ENCODE measurements at regions not wholly inside any gene's neighbourhood (a gene's known extent, or its start where the extent isn't known, plus 50 kb on each side); places are given as distances from the start of the nearest gene placed in this dataset.

DNA sequence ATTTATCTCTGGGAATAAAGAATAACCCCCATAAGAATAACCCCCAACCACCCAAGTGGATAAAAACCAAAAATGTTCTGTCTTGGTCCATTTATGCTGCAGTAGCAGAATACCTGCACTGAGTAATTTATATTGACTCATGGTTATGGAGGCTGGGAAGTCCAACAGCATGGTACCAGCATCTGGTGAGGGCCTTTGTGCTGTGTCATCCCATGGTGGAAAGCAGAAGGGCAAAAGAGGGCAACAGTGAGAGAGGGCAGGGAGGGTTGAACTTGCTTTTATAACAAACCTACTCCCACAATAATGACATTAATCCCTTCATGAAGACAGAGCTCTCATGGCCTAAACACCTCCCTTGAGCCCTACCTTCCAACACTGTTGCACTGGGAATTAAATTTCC is 133.7 kb downstream of the ERMARD start:
- Histone ChIP-seq H3K4me1 (ENCODE audit: control insufficient read depth, low read depth, low read length) (no peaks in the 10 kb centered on the region), H3K36me3 (ENCODE audit: control insufficient read depth, low read depth, low read length) (no peaks in the 10 kb centered on the region), H3K4me3 (ENCODE audit: low read length) (no peak overlapping the region), H3K27me3 (ENCODE audit: control insufficient read depth, insufficient read depth, low read length) (no peaks in the 10 kb centered on the region), H3K9me3 (ENCODE audit: control insufficient read depth, low read depth, low read length) (no peaks in the 10 kb centered on the region), H3K27ac (ENCODE audit: low read length) (no peak overlapping the region), H3K9ac (ENCODE audit: low read length) (no peak overlapping the region)

DNA sequence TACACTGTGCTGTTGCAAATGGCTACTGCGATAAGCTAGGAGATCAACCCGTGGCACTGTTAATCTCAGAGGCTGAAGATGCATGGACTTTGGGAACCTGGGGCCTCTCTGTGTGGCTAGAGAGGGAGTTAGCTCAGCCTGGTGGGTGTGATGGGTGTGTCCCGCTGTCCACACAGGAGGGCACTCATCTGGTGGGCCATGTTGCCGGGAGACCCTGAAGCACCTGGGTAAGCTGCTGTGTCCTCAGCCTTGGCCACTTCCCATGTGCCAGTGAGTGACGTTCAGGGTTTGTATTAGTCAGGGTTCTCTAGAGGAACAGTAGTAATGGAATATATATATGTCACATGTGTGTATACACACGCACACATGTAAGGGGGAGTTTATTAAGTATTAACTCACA is 132.7 kb downstream of the ERMARD start:
- H3K27me3 ChIP-seq (ENCODE audit: control insufficient read depth, insufficient read depth, low read length), result no peaks in the 10 kb centered on the region
- H3K4me3 ChIP-seq (ENCODE audit: low read length), result no peak overlapping the region
- H3K9ac ChIP-seq (ENCODE audit: low read length), result no peak overlapping the region
- H3K36me3 ChIP-seq (ENCODE audit: control insufficient read depth, low read depth, low read length), result no peaks in the 10 kb centered on the region
- no peaks in the 10 kb centered on the region for H3K9me3 ChIP-seq (ENCODE audit: control insufficient read depth, low read depth, low read length)
- no peaks in the 10 kb centered on the region for H3K4me1 ChIP-seq (ENCODE audit: control insufficient read depth, low read depth, low read length)
- no peak overlapping the region for H3K27ac ChIP-seq (ENCODE audit: low read length)

DNA sequence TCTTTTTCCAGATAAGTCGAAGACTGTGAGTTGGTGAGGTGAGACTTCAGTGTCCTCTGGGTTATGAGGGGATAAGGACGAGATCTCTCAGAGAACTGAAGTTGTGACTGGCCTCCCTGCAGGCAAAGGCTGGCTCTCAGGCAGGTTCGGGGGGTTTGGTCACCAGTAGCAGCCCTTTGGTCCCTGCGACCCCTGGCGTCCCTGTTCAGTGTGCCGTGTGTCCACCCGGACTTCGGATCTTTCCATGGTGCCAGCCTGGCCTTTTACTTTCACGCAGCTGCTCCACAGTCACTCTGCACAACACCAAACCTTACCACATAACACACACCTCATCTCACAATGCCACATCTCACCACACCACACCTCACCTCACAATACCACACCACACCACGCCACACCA is 131.9 kb downstream of the ERMARD start:
- no peak overlapping the region for H3K4me3 ChIP-seq (ENCODE audit: low read length)
- H3K27me3 ChIP-seq (ENCODE audit: control insufficient read depth, insufficient read depth, low read length), result no peaks in the 10 kb centered on the region
- no peaks in the 10 kb centered on the region for H3K4me1 ChIP-seq (ENCODE audit: control insufficient read depth, low read depth, low read length)
- no peaks in the 10 kb centered on the region for H3K36me3 ChIP-seq (ENCODE audit: control insufficient read depth, low read depth, low read length)
- H3K9me3 ChIP-seq (ENCODE audit: control insufficient read depth, low read depth, low read length), result no peaks in the 10 kb centered on the region
- no peak overlapping the region for H3K9ac ChIP-seq (ENCODE audit: low read length)
- H3K27ac ChIP-seq (ENCODE audit: low read length), result no peak overlapping the region

DNA sequence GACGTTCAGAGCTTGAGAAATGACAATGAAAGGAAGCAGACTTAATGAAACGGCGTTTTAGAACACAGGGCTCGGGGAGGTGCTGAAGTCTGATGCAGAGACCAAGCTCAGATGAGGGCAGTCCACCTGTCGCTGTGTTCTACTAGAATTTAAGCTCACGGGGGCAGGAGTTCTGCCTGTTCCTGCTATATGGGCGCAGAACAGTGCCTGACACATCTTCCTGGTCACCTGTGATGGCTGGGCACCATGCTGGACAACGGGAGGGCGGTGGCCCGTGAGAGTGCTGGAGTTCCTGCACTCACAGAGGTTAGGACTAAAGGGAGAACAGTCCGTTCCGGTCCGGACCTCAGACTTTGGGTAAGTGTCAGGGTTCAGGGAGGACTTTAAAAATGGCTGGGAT is 130.6 kb downstream of the ERMARD start:
- H3K4me3 ChIP-seq (ENCODE audit: low read length), result no peak overlapping the region
- H3K9me3 ChIP-seq (ENCODE audit: control insufficient read depth, low read depth, low read length), result no peaks in the 10 kb centered on the region
- H3K36me3 ChIP-seq (ENCODE audit: control insufficient read depth, low read depth, low read length), result no peaks in the 10 kb centered on the region
- H3K4me1 ChIP-seq (ENCODE audit: control insufficient read depth, low read depth, low read length), result no peaks in the 10 kb centered on the region
- no peaks in the 10 kb centered on the region for H3K27me3 ChIP-seq (ENCODE audit: control insufficient read depth, insufficient read depth, low read length)
- no peak overlapping the region for H3K9ac ChIP-seq (ENCODE audit: low read length)
- no peak overlapping the region for H3K27ac ChIP-seq (ENCODE audit: low read length)

DNA sequence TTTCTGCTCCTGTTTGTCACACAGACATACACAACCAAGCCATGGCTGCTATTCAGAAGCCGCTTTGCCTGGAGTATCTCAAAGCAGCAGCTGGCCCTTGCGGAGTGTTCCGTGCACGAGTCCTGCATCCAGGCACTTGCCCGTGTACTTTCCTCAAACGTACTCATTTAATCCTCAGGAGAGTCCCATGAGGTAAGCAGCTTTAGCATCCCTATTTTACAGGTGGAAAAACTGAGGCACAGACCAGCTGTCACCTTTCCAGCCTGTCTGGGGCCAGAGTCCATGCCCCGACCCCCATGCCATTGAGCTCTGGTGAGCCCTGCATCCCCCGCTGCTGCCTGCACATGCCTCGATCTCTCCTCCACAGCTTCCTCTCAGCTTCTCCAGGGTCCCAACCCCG is 130.0 kb downstream of the ERMARD start:
- no peaks in the 10 kb centered on the region for H3K27me3 ChIP-seq (ENCODE audit: control insufficient read depth, insufficient read depth, low read length)
- H3K27ac ChIP-seq (ENCODE audit: low read length), result no peak overlapping the region
- no peak overlapping the region for H3K4me3 ChIP-seq (ENCODE audit: low read length)
- no peak overlapping the region for H3K9ac ChIP-seq (ENCODE audit: low read length)
- H3K9me3 ChIP-seq (ENCODE audit: control insufficient read depth, low read depth, low read length), result no peaks in the 10 kb centered on the region
- H3K36me3 ChIP-seq (ENCODE audit: control insufficient read depth, low read depth, low read length), result no peaks in the 10 kb centered on the region
- no peaks in the 10 kb centered on the region for H3K4me1 ChIP-seq (ENCODE audit: control insufficient read depth, low read depth, low read length)

DNA sequence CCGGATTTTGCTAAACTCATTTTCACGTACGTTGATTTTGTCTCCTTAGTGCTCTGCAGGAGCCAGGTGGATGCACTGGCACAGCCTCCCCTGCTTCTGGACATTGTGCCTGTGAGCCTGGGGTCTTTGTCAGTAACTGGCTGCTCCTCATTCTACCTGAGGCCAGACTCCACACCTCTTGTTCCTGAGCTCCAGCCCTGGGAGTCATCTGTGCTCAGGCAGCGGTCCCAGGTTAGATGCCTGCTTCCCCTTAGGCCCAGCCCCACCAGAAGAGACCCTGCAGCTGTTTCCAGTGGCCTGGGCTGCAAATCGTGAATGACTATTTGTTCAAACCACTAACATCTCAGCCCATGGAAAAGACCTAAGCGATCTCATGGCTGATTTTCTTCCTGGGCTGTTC is 129.1 kb downstream of the ERMARD start:
- Histone ChIP-seq H3K9ac (ENCODE audit: low read length) (no peak overlapping the region), H3K36me3 (ENCODE audit: control insufficient read depth, low read depth, low read length) (no peaks in the 10 kb centered on the region), H3K27ac (ENCODE audit: low read length) (no peak overlapping the region), H3K9me3 (ENCODE audit: control insufficient read depth, low read depth, low read length) (no peaks in the 10 kb centered on the region), H3K27me3 (ENCODE audit: control insufficient read depth, insufficient read depth, low read length) (no peaks in the 10 kb centered on the region), H3K4me1 (ENCODE audit: control insufficient read depth, low read depth, low read length) (no peaks in the 10 kb centered on the region), H3K4me3 (ENCODE audit: low read length) (no peak overlapping the region)

DNA sequence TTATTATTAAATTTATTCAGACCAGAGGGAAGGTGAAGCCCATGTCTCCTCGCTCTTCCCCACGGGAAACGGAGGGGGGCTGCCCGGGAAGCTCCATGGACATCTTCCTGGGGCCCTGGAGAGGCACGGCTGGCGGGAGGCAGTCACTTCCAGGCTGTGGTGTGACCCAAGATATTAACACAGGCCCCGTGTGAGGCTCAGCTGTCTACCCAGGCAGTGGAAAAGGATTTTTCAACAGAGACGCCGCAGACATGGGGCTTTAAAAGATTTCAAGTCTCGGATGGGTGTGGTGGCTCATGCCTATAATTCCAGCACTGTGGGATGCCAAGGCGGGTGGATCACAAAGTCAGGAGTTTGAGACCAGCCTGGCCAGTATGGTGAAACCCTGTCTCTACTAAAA is 117.9 kb downstream of the ERMARD start:
- Histone ChIP-seq H3K9me3 (ENCODE audit: control insufficient read depth, low read depth, low read length) (no peaks in the 10 kb centered on the region), H3K9ac (ENCODE audit: low read length) (no peak overlapping the region), H3K4me1 (ENCODE audit: control insufficient read depth, low read depth, low read length) (no peaks in the 10 kb centered on the region), H3K4me3 (ENCODE audit: low read length) (no peak overlapping the region), H3K27ac (ENCODE audit: low read length) (no peak overlapping the region), H3K27me3 (ENCODE audit: control insufficient read depth, insufficient read depth, low read length) (no peaks in the 10 kb centered on the region), H3K36me3 (ENCODE audit: control insufficient read depth, low read depth, low read length) (no peaks in the 10 kb centered on the region)

DNA sequence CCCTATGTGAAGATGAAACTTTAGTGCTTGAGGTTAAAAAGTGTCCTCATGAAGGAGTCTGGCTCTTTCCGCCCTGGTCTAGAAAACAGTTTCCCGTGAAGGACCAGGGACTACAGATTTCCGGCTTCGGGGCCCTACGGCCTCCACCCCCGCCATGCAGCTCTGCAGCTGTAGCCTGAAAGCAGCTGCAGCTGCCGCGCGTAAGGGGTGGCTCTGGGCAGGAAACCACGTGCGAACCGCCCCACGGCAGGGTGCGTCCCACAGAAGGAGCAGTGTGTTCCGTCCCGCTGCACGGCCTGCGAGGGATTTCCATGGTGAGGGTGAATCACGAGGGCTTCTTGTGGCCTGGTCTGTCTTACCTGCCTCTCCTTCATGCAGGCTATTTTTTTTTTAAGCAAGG is 117.0 kb downstream of the ERMARD start:
- Histone ChIP-seq H3K4me3 (ENCODE audit: low read length) (no peak overlapping the region), H3K9ac (ENCODE audit: low read length) (no peak overlapping the region), H3K36me3 (ENCODE audit: control insufficient read depth, low read depth, low read length) (no peaks in the 10 kb centered on the region), H3K27ac (ENCODE audit: low read length) (no peak overlapping the region), H3K4me1 (ENCODE audit: control insufficient read depth, low read depth, low read length) (no peaks in the 10 kb centered on the region), H3K9me3 (ENCODE audit: control insufficient read depth, low read depth, low read length) (no peaks in the 10 kb centered on the region), H3K27me3 (ENCODE audit: control insufficient read depth, insufficient read depth, low read length) (no peaks in the 10 kb centered on the region)

DNA sequence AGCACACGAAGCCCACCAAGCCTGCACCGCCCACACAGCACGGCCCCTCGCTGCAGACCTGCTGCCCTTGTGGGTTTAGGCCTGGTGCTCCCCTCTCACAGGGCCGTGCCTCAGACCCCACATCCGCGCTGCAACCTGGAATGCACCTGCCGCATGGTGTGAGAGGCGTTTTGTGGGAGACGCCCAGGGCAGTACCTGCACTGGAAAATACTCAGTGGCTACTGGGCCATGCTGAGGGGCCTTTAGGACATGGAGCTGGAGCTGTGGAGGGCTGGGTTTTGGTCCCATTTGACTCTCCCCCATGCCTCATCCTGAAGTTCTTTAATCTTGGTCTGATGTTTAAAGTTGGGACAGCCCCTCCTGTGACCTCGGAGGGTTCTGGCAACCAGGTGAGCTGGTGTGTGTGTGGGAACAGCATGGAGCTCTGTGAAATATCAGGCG is 116.3 kb downstream of the ERMARD start:
- no peaks in the 10 kb centered on the region for H3K9me3 ChIP-seq (ENCODE audit: control insufficient read depth, low read depth, low read length)

DNA sequence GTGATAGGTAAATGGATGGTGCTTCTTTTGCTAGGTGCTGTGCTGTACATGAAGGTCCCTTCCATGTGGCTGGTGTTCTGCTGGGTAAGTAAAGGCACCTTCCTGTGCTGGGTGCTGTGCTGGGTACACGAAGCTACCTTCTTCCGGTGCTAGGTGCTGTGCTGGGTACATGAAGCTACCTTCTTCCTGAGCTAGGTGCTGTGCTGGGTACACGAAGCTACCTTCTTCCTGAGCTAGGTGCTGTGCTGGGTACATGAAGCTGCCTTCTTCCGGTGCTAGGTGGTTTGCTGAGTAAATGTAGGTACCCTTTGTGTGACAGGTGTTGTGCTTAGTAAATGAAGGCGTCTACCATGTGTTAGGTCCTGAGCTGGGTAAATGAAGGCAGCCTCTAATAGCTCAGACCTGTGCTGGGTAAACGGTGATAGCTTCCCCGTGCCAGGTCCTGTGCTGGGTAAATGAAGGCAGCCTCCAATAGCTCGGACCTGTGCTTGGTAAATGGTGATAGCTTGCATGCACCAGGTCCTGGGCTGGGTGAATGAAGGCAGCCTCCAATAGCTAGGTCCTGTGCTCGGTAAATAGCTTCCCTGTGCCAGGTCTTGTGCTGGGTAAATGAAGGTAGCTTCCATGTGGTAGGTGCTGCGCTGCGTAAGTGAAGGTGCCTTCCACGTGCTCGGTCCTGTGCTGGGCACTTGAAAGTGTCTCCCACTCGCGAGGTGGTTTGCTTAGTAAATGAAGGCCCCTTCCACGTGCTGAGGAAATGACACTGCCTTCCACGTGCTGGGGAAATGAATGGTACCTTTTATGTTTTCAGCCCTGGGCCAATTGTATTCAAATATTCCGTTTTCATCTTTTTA is 115.5 kb downstream of the ERMARD start:
- H3K9me3 ChIP-seq (ENCODE audit: control insufficient read depth, low read depth, low read length), result no peaks in the 10 kb centered on the region
- no peak overlapping the region for H3K4me3 ChIP-seq (ENCODE audit: low read length)
- H3K27ac ChIP-seq (ENCODE audit: low read length), result no peak overlapping the region
- no peak overlapping the region for H3K9ac ChIP-seq (ENCODE audit: low read length)
- no peaks in the 10 kb centered on the region for H3K4me1 ChIP-seq (ENCODE audit: control insufficient read depth, low read depth, low read length)
- H3K36me3 ChIP-seq (ENCODE audit: control insufficient read depth, low read depth, low read length), result no peaks in the 10 kb centered on the region
- no peaks in the 10 kb centered on the region for H3K27me3 ChIP-seq (ENCODE audit: control insufficient read depth, insufficient read depth, low read length)

More for the DNA sequence above, 116.3 kb downstream of the ERMARD start:
- no peak overlapping the region for H3K27ac ChIP-seq (ENCODE audit: low read length)
- no peaks in the 10 kb centered on the region for H3K27me3 ChIP-seq (ENCODE audit: control insufficient read depth, insufficient read depth, low read length)
- H3K9ac ChIP-seq (ENCODE audit: low read length), result no peak overlapping the region
- H3K4me3 ChIP-seq (ENCODE audit: low read length), result no peak overlapping the region
- H3K36me3 ChIP-seq (ENCODE audit: control insufficient read depth, low read depth, low read length), result no peaks in the 10 kb centered on the region
- H3K4me1 ChIP-seq (ENCODE audit: control insufficient read depth, low read depth, low read length), result no peaks in the 10 kb centered on the region

DNA sequence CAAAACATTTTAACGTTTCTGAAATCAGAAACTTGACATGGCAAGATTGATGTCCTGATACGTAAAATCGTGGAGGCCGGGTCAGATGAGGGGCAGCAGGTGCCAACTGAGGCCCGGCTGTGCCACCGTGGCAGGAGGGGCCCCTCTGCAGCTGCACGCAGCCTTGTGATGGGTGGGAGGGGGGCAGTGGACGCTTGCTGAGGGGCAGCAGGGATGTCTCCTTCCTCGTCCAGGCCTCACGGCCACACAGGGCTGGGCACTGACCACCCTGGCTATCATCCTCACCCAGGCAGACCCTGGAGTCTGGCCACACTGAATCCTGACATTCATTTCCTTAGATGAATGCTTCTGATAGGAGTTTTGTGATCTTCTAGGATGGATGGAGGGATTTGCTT is 114.7 kb downstream of the ERMARD start:
- no peak overlapping the region for H3K27ac ChIP-seq (ENCODE audit: low read length)
- no peaks in the 10 kb centered on the region for H3K36me3 ChIP-seq (ENCODE audit: control insufficient read depth, low read depth, low read length)
- H3K4me1 ChIP-seq (ENCODE audit: control insufficient read depth, low read depth, low read length), result no peaks in the 10 kb centered on the region
- H3K27me3 ChIP-seq (ENCODE audit: control insufficient read depth, insufficient read depth, low read length), result no peaks in the 10 kb centered on the region
- no peaks in the 10 kb centered on the region for H3K9me3 ChIP-seq (ENCODE audit: control insufficient read depth, low read depth, low read length)
- no peak overlapping the region for H3K4me3 ChIP-seq (ENCODE audit: low read length)
- H3K9ac ChIP-seq (ENCODE audit: low read length), result no peak overlapping the region
